ENCODE measurements at regions not wholly inside any gene's neighbourhood (a gene's known extent, or its start where the extent isn't known, plus 50 kb on each side); places are given as distances from the start of the nearest gene placed in this dataset.

GRCh38 chr12:43241986-43242385, 310.0 kb downstream of the ADAMTS20 start:
- TF ChIP-seq EP300 (conservative IDR thresholded peaks at IDR 0.05; ENCODE audit: poor library complexity, severe bottlenecking), result no peak
- TF ChIP-seq POLR2AphosphoS5 (IDR thresholded peaks at IDR 0.05), result no peak
- no peak for TF ChIP-seq EZH2 (IDR thresholded peaks at IDR 0.05; ENCODE audit: borderline replicate concordance, insufficient read depth, low read length, poor library complexity, severe bottlenecking)
- no peak for TF ChIP-seq CTCF (IDR thresholded peaks at IDR 0.05; ENCODE audit: poor library complexity, severe bottlenecking)
- no peak for TF ChIP-seq REST (IDR thresholded peaks at IDR 0.05; ENCODE audit: borderline replicate concordance)
